ENCODE measurements at regions not wholly inside any gene's neighbourhood (a gene's known extent, or its start where the extent isn't known, plus 50 kb on each side); places are given as distances from the start of the nearest gene placed in this dataset.

GRCh38 chr17:71986886-71987285 lies 133.9 kb upstream of the SOX9 start:
- DNase-seq: no peak
- in situ Hi-C loops (cut with MboI; ENCODE audit: low pct_unique_long_range_greater_than_20kb, low sequenced_read_pairs): no loop called here

GRCh38 chr17:71987634-71988033 lies 133.2 kb upstream of the SOX9 start:
- no peak for DNase-seq
- in situ Hi-C loops (cut with MboI; ENCODE audit: low pct_unique_long_range_greater_than_20kb, low sequenced_read_pairs): no loop called here

GRCh38 chr17:71989117-71989516 lies 131.7 kb upstream of the SOX9 start:
- no peak for DNase-seq
- in situ Hi-C loops (cut with MboI; ENCODE audit: low pct_unique_long_range_greater_than_20kb, low sequenced_read_pairs): no loop called here

DNA sequence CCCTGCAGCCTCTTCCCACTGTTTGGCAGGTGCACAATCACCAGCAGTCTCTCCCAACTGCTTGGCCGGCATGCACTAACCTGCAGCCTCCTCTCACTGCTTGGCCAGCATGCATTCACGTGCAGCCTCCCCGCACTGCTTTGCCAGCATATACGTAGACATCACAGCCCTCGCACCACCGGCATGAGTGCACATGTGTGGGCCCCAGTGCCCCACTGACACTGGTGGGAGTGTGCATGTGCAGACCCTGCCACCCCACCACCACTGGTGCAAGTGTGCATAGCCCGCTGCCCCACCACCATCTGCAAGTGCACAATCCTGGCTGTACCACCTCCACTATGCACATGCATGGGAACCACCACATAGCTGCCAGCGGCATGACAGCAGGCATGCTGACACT lies 127.5 kb upstream of the SOX9 start:
- in situ Hi-C loops (cut with MboI; ENCODE audit: low pct_unique_long_range_greater_than_20kb, low sequenced_read_pairs): no loop called here
- DNase-seq: no peak

- in situ Hi-C loops (cut with MboI; ENCODE audit: low pct_unique_long_range_greater_than_20kb, low sequenced_read_pairs): no loop called here
- no peak for DNase-seq
Measured at GRCh38 chr17:71995590-71995989, 125.2 kb upstream of the SOX9 start.

DNA sequence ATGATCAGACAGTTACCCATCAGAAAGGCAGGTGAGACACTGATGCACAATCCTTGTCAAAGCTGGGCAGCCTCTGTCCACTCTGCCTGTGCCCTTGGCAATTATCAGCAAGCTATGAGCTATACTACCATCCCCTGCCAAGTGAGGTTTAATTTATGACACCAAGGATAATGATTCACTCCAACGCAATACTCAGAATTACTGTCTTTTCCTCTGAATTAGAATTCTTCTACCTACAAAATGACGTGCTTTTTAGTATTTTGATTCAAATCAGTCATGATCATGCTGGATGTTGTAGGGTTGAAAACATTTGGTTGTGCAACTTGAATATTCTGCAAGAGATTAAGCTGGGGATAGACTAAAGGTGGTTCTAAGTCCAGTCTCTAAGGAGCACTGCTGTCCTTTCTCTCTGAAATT lies 116.8 kb upstream of the SOX9 start:
- in situ Hi-C loops (cut with MboI; ENCODE audit: low pct_unique_long_range_greater_than_20kb, low sequenced_read_pairs): no loop called here
- no peak for DNase-seq

DNA sequence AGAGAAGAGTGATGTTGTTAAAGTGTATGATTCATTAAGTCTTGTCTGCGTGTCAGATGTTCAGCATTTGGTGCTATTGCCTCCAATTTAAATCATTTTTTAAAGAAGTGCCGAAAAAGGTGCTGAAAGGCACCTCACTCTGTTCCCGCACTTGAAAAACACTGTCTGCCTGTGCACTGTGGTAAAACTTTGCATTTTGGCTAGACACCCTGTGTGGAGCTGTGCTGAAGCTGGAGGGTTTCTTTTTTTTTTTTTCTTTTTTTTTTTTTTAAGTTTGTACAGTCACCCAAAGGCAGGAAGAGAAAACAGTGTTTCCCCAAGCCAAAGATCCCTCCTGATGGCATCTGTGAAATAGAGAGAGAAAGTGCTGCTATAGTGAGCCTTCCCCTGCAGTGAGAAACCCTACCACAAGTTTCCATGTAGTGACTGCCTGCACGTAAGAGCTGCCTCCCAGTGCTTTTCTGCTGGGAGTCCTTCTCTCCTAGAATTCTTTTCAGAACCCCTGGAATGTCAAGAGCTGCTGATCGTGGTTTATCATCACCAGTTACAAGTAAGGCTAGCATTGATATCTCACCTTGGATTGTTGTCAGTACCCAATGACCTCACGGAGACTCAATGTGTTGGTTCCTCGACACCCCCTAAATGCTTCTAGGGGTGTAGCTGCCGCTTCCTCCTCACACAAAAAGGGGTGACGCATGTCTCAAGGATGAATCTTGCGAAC lies 116.0 kb upstream of the SOX9 start:
- in situ Hi-C loops (cut with MboI; ENCODE audit: low pct_unique_long_range_greater_than_20kb, low sequenced_read_pairs): no loop called here
- DNase-seq: no peak

DNA sequence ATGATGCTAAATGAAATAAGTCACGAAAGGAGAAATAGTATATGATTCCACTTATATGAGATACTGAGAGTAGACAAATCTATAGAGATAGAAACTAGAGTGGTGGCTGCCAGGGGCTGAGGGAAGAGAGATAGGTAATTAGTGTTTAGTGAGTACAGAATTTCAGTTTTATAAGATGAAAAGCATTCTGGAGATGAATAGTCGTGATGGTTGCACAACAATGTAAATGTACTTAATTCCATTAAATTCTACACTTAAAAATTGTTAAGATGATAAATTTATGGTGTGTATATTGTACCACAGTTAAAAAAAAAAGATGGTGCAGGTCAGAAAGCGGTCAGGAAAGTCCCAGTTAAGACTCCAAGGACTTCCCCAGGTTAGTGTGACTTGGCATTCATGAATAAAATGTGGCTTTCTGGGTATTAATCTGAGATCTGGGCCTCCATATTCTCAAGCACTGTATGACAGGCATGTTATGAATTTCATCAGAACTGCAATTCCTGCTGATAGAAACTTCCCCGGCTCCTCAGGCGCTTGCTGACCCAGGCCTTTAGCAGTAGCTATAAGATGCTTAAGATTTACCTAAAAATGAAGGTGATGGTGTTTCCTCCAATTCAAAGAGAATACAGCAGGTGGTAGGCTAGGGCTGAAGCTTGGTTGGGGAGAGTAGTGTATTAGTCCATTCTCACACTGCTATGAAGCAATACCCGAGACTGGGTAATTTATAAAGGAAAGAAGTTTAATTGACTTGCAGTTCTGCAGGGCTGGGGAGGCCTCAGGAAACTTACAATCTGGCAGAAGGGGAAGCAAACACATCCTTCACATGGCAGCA lies 115.3 kb upstream of the SOX9 start:
- in situ Hi-C loops (cut with MboI; ENCODE audit: low pct_unique_long_range_greater_than_20kb, low sequenced_read_pairs): no loop called here
- no peak for DNase-seq

DNA sequence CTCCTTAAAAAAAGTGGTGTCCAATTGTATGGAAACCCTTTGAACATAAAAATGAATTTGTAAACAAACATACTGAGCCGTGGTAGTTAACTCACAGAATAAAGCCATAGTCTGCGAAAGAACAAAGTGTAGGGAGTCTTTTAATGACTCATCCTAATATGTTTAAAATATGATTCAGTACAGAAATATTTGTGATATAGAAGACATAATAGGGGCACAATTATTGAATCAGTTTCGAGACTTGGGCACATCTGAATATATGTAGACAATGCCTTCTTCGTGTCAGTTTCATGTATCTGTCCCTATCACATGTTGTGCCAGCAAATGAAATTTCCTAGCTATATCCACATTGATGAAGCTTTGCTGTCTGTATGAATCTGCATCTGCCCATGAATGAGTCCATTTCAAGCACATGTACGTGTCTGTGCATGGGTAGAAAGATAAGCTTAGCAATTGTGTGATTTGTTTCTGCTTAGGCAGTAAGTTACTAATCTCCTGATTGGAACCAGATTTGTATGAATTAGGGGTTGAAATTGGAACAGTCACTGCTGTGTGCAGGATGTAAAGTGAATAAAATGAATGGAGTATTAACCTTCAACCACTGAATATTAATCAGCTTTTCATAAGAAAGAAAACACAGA lies 112.5 kb upstream of the SOX9 start:
- DNase-seq: no peak
- in situ Hi-C loops (cut with MboI; ENCODE audit: low pct_unique_long_range_greater_than_20kb, low sequenced_read_pairs): no loop called here

DNA sequence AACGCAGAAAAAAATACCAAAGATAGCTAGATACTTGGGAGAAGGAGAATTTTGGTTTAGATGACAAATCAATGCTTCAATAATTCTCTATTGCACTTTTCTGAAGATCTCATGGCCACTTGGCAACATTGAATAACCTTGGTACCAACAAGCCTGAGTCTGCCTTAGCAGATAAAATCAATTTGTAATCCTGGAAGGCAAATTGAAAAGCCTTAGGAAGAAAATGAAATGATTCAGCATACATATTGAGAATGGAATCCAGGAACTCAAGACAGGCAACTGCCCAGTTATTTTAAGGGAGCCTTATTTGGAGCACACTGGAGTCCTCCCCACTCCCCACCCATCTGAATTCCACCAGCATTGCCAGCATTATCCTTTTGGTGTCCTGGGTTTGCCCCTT lies 109.3 kb upstream of the SOX9 start:
- in situ Hi-C loops (cut with MboI; ENCODE audit: low pct_unique_long_range_greater_than_20kb, low sequenced_read_pairs): no loop called here
- DNase-seq: no peak

GRCh38 chr17:72021417-72022041 lies 99.3 kb upstream of the SOX9 start:
- in situ Hi-C loops (cut with MboI; ENCODE audit: low pct_unique_long_range_greater_than_20kb, low sequenced_read_pairs): no loop called here

GRCh38 chr17:72022328-72023275 lies 98.2 kb upstream of the SOX9 start:
- no peak for DNase-seq
- in situ Hi-C loops (cut with MboI; ENCODE audit: low pct_unique_long_range_greater_than_20kb, low sequenced_read_pairs): no loop called here

More at GRCh38 chr17:72021417-72022041, 99.3 kb upstream of the SOX9 start:
- DNase-seq: no peak

DNA sequence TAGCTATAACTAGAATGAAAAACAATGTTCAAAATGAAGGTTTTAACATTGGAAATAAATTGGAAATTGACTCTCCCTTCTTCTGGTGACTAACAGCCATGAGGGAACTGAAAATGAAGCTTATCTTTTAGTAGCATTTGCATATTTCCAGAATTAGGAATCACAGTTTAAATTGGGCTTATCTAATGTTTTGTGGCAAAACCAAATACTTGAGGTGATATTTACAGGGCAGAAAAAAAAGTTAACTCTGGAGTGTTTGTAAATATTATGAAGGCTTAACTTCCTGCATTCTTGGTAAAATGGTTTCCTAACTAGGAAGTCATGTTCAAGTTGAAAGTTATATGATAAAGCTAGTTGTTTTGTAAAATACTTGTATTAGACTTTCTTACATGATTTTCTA lies 96.4 kb upstream of the SOX9 start:
- in situ Hi-C loops (cut with MboI; ENCODE audit: low pct_unique_long_range_greater_than_20kb, low sequenced_read_pairs): no loop called here
- DNase-seq: no peak

DNA sequence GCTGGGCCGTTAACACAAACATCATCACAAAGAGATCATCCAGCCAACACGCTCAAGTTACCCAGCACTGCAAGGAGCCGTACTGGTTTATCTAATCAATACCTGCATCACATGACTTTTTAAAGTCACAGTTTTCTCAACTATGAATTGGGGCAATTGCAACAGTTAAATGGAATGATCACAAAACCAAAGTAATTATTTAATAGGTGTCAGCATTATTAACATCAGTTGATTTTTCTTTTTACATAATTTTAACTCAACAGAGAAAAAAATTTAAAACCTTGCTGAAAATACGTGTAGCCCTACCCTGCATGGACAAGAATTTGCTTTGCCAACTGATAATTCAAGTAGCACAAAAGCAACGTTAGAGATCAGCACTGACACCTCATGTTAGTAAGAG lies 95.7 kb upstream of the SOX9 start:
- in situ Hi-C loops (cut with MboI; ENCODE audit: low pct_unique_long_range_greater_than_20kb, low sequenced_read_pairs): no loop called here
- no peak for DNase-seq

GRCh38 chr17:72030067-72030899 lies 90.5 kb upstream of the SOX9 start:
- in situ Hi-C loops (cut with MboI; ENCODE audit: low pct_unique_long_range_greater_than_20kb, low sequenced_read_pairs): no loop called here
- DNase-seq: peak; percentile 40

DNA sequence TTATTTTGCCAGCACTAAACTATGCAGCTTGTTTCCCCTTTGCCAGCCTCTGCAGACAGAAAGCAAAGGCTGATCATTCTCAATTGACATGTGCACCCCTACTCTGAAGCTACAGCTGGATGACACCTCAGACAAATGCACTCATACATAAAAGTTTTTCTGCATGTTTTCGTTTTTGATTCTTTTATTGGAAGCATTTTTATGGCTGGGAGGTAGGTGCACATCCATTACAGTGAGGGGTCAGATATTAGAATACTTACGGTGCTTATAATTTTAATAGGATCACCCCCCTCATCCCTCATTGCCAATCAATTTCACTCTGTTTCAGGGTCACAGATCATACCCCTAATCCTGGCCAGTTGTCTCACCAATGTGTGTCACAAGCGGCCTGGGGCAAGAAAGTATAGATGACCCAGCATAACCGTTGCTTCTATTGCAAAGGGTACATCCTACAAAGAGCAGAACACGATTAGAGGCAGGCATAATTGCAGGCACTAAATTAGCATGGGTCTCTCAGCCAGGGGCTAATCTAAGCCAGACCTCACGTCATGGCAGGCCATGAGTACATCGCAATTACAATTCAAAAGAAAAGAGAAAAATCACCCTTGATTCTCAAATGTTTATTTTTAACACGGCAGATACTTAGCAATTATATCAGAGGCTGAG lies 89.5 kb upstream of the SOX9 start:
- DNase-seq: no peak
- in situ Hi-C loops (cut with MboI; ENCODE audit: low pct_unique_long_range_greater_than_20kb, low sequenced_read_pairs): no loop called here

DNA sequence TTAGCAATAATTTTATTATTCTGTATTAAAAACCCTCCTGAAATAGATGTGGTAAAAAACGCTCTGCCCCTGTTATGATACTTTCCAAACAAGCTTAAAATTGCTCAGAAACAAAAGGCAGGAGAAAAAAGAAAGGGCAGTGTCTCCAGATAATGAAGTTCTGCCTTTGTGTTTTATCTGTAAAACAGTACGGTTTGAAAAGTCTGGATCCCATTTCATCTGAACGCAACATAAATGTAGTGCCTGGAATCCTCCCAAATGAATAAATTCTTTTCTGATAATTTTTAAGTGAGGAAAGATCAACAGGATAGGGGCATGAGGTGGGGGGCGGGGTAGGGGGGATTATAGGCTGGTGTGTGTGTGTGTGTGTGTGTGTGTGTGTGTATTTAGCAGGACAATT lies 87.5 kb upstream of the SOX9 start:
- no peak for DNase-seq
- in situ Hi-C loops (cut with MboI; ENCODE audit: low pct_unique_long_range_greater_than_20kb, low sequenced_read_pairs): no loop called here
